Inflammatory macrophage treated with lipopolysaccharide for 1 hour (primary cell): ENCODE measurements at regions not wholly inside any gene's neighbourhood (a gene's known extent, or its start where the extent isn't known, plus 50 kb on each side); places are given as distances from the start of the nearest gene placed in this dataset.
"Not testable (repeated sequence)": the region's sequence is repeated elsewhere in the genome, so short reads cannot be mapped to it uniquely, and the experiment has no call there.

Source experiments
- DNase-seq, 2 donors: peaks; one replicate each; pipeline ENCODE4 v3.0.0-alpha.2; 2020 to 2022

GRCh38 chr1:184184614-184185013 is 133.1 kb downstream of the TSEN15 start:
- not testable (repeated sequence) for DNase-seq

- DNase-seq = no peak
Observed at GRCh38 chr1:184185347-184185746, 133.8 kb downstream of the TSEN15 start.

GRCh38 chr1:184186167-184186566 is 134.6 kb downstream of the TSEN15 start:
- DNase-seq = no peak

- DNase-seq = no peak
Observed at GRCh38 chr1:184187097-184187496, 135.6 kb downstream of the TSEN15 start.

- no peak for DNase-seq
Observed at GRCh38 chr1:184188037-184188436, 136.5 kb downstream of the TSEN15 start.

GRCh38 chr1:184189361-184189760 is 137.8 kb downstream of the TSEN15 start:
- DNase-seq = no peak

GRCh38 chr1:184190616-184191015 is 139.1 kb downstream of the TSEN15 start:
- no peak for DNase-seq

- peak; percentile 33 to 50 for DNase-seq
Observed at GRCh38 chr1:184191181-184191621, 139.7 kb downstream of the TSEN15 start.

GRCh38 chr1:184192796-184193195 is 141.3 kb downstream of the TSEN15 start:
- peak; percentile 25 to 40 for DNase-seq

- DNase-seq = no peak
Observed at GRCh38 chr1:184193451-184193850, 141.9 kb downstream of the TSEN15 start.

- peak; percentile 49 to 73 for DNase-seq
Observed at GRCh38 chr1:184194236-184194635, 142.7 kb downstream of the TSEN15 start.

GRCh38 chr1:184195722-184196121 is 144.2 kb downstream of the TSEN15 start:
- not testable (repeated sequence) for DNase-seq

- DNase-seq = no peak
Observed at GRCh38 chr1:184197831-184198230, 146.3 kb downstream of the TSEN15 start.

GRCh38 chr1:184199036-184199435 is 147.5 kb downstream of the TSEN15 start:
- no peak for DNase-seq

- no peak for DNase-seq
Observed at GRCh38 chr1:184199438-184200085, 148.0 kb downstream of the TSEN15 start.

GRCh38 chr1:184208622-184209021 is 157.1 kb downstream of the TSEN15 start:
- no peak for DNase-seq

- DNase-seq = peak in 1 of 2 donors; percentile 17
Observed at GRCh38 chr1:184210031-184210430, 158.5 kb downstream of the TSEN15 start.

- DNase-seq = no peak
Observed at GRCh38 chr1:184210862-184211261, 159.3 kb downstream of the TSEN15 start.

GRCh38 chr1:184212649-184213314 is 161.3 kb downstream of the TSEN15 start:
- DNase-seq = peak; percentile 76 to 90

- no peak for DNase-seq
Observed at GRCh38 chr1:184214128-184214527, 162.6 kb downstream of the TSEN15 start.

- no peak for DNase-seq
Observed at GRCh38 chr1:184215274-184215925, 163.9 kb downstream of the TSEN15 start.

GRCh38 chr1:184218458-184219075 is 167.0 kb downstream of the TSEN15 start:
- no peak for DNase-seq

- no peak for DNase-seq
Observed at GRCh38 chr1:184219414-184219813, 167.4 kb upstream of the C1orf21 start.

- DNase-seq = no peak
Observed at GRCh38 chr1:184219883-184220282, 166.9 kb upstream of the C1orf21 start.
